Activated CD4-positive, alpha-beta T cell treated with anti-CD3 and anti-CD28 coated beads, Interleukin-2, amount 10 ng/mL, durations not matched to agents 7 days and 5 days (primary cell): ENCODE measurements at regions not wholly inside any gene's neighbourhood (a gene's known extent, or its start where the extent isn't known, plus 50 kb on each side); places are given as distances from the start of the nearest gene placed in this dataset.

Experiments used
- CTCF ChIA-PET: fragments of 350-600 bp; sonication (Branson Sonifier 250); formaldehyde crosslinking; loops from one replicate; lab custom pipeline; 2021; ENCODE audit warnings: antibody characterized with exemption; lab: Charles Lee
- POLR2A ChIA-PET: fragments of 350-600 bp; sonication (Branson Sonifier 250); formaldehyde crosslinking; loops from one replicate; lab custom pipeline; 2021; ENCODE audit warnings: antibody characterized with exemption; lab: Charles Lee
- DNase-seq: peaks from one replicate; pipeline ENCODE4 v3.0.0-alpha.2; 2020
- H3K27ac Mint-ChIP-seq: one replicate; pipeline ENCODE4 v1.8.0; 2021; ENCODE audit warnings: mild to moderate bottlenecking, moderate library complexity, mixed read lengths
- H3K27me3 Mint-ChIP-seq: one replicate; pipeline ENCODE4 v1.8.0; 2021; ENCODE audit warnings: mixed read lengths
- H3K36me3 Mint-ChIP-seq: one replicate; pipeline ENCODE4 v1.8.0; 2021; ENCODE audit warnings: low read depth, mixed read lengths
- H3K4me1 Mint-ChIP-seq: one replicate; pipeline ENCODE4 v1.8.0; 2021; ENCODE audit warnings: mixed read lengths
- H3K4me3 Mint-ChIP-seq: one replicate; pipeline ENCODE4 v1.8.0; 2021; ENCODE audit warnings: mild to moderate bottlenecking, moderate library complexity, mixed read lengths
- H3K9me3 Mint-ChIP-seq: one replicate; pipeline ENCODE4 v1.8.0; 2021; ENCODE audit warnings: mixed read lengths

GRCh38 chr1:18005238-18005637, 102.4 kb upstream of the IGSF21 start:
- Mint-ChIP-seq H3K27me3 (peaks cover under 1% of the 10 kb centered on the region), H3K9me3 (no peaks in the 10 kb centered on the region), H3K4me3 (no peak overlapping the region), H3K36me3 (no peaks in the 10 kb centered on the region), H3K4me1 (no peaks in the 10 kb centered on the region), H3K27ac (no peak overlapping the region)
- POLR2A ChIA-PET: no interaction called here
- CTCF ChIA-PET: no interaction called here
- no peak for DNase-seq

GRCh38 chr1:18007391-18008041, 100.1 kb upstream of the IGSF21 start:
- Mint-ChIP-seq H3K4me3 (no peak overlapping the region), H3K4me1 (no peaks in the 10 kb centered on the region), H3K27ac (peak overlapping the region; percentile 71), H3K27me3 (peaks cover 2% of the 10 kb centered on the region), H3K9me3 (no peaks in the 10 kb centered on the region), H3K36me3 (no peaks in the 10 kb centered on the region)
- POLR2A ChIA-PET: no interaction called here
- CTCF ChIA-PET: no interaction called here
- no peak for DNase-seq

- H3K27ac Mint-ChIP-seq: no peak overlapping the region
- ChIA-PET CTCF (no interaction called here), POLR2A (no interaction called here)
- H3K4me3 Mint-ChIP-seq: no peak overlapping the region
- H3K9me3 Mint-ChIP-seq: no peaks in the 10 kb centered on the region
- no peak for DNase-seq
- no peaks in the 10 kb centered on the region for H3K36me3 Mint-ChIP-seq
- H3K27me3 Mint-ChIP-seq: peaks cover 2% of the 10 kb centered on the region
- no peaks in the 10 kb centered on the region for H3K4me1 Mint-ChIP-seq
Observed at GRCh38 chr1:18008081-18008480, 99.5 kb upstream of the IGSF21 start.

GRCh38 chr1:18009055-18009454, 98.5 kb upstream of the IGSF21 start:
- CTCF ChIA-PET: interaction anchor here (0.9 kb wide), 1 partner anchor 17 kb away, joined by 3 read pairs; no protein-coding TSS in a partner anchor
- POLR2A ChIA-PET: no interaction called here
- Mint-ChIP-seq H3K9me3 (no peaks in the 10 kb centered on the region), H3K36me3 (no peaks in the 10 kb centered on the region), H3K4me3 (no peak overlapping the region), H3K27ac (no peak overlapping the region), H3K4me1 (no peaks in the 10 kb centered on the region), H3K27me3 (peaks cover 2% of the 10 kb centered on the region)
- DNase-seq: no peak

- CTCF ChIA-PET: interaction anchor here (0.9 kb wide), 1 partner anchor 17 kb away, joined by 3 read pairs; no protein-coding TSS in a partner anchor
- H3K27me3 Mint-ChIP-seq: peaks cover 2% of the 10 kb centered on the region
Observed at GRCh38 chr1:18009478-18009961, 98.1 kb upstream of the IGSF21 start.

GRCh38 chr1:18010408-18010807, 97.2 kb upstream of the IGSF21 start:
- H3K4me1 Mint-ChIP-seq: no peaks in the 10 kb centered on the region
- no peaks in the 10 kb centered on the region for H3K9me3 Mint-ChIP-seq
- no peak overlapping the region for H3K4me3 Mint-ChIP-seq
- POLR2A ChIA-PET: no interaction called here
- no peak for DNase-seq
- H3K27me3 Mint-ChIP-seq: peaks cover 2% of the 10 kb centered on the region
- CTCF ChIA-PET: no interaction called here
- no peak overlapping the region for H3K27ac Mint-ChIP-seq
- H3K36me3 Mint-ChIP-seq: no peaks in the 10 kb centered on the region

More at GRCh38 chr1:18009478-18009961, 98.1 kb upstream of the IGSF21 start:
- POLR2A ChIA-PET: no interaction called here
- Mint-ChIP-seq H3K4me1 (no peaks in the 10 kb centered on the region), H3K4me3 (no peak overlapping the region), H3K9me3 (no peaks in the 10 kb centered on the region), H3K27ac (no peak overlapping the region), H3K36me3 (no peaks in the 10 kb centered on the region)
- DNase-seq: no peak

- no peaks in the 10 kb centered on the region for H3K4me1 Mint-ChIP-seq
- peaks cover 2% of the 10 kb centered on the region for H3K27me3 Mint-ChIP-seq
- no peaks in the 10 kb centered on the region for H3K9me3 Mint-ChIP-seq
- DNase-seq: no peak
- no peak overlapping the region for H3K4me3 Mint-ChIP-seq
- CTCF ChIA-PET: no interaction called here
- POLR2A ChIA-PET: no interaction called here
- no peaks in the 10 kb centered on the region for H3K36me3 Mint-ChIP-seq
- no peak overlapping the region for H3K27ac Mint-ChIP-seq
Observed at GRCh38 chr1:18010945-18011344, 96.7 kb upstream of the IGSF21 start.

- Mint-ChIP-seq H3K36me3 (no peaks in the 10 kb centered on the region), H3K27me3 (peaks cover 2% of the 10 kb centered on the region), H3K27ac (no peak overlapping the region), H3K9me3 (no peaks in the 10 kb centered on the region), H3K4me3 (no peak overlapping the region), H3K4me1 (no peaks in the 10 kb centered on the region)
- no peak for DNase-seq
- CTCF ChIA-PET: no interaction called here
- POLR2A ChIA-PET: no interaction called here
Observed at GRCh38 chr1:18011703-18012102, 95.9 kb upstream of the IGSF21 start.

GRCh38 chr1:18012686-18013085, 94.9 kb upstream of the IGSF21 start:
- no peak for DNase-seq
- H3K4me1 Mint-ChIP-seq: no peaks in the 10 kb centered on the region
- peaks cover 2% of the 10 kb centered on the region for H3K27me3 Mint-ChIP-seq
- CTCF ChIA-PET: no interaction called here
- H3K9me3 Mint-ChIP-seq: no peaks in the 10 kb centered on the region
- H3K27ac Mint-ChIP-seq: no peak overlapping the region
- no peak overlapping the region for H3K4me3 Mint-ChIP-seq
- no peaks in the 10 kb centered on the region for H3K36me3 Mint-ChIP-seq
- POLR2A ChIA-PET: no interaction called here

- H3K36me3 Mint-ChIP-seq: no peaks in the 10 kb centered on the region
- H3K27ac Mint-ChIP-seq: no peak overlapping the region
- no peak overlapping the region for H3K4me3 Mint-ChIP-seq
- ChIA-PET POLR2A (no interaction called here), CTCF (no interaction called here)
- no peak for DNase-seq
- no peaks in the 10 kb centered on the region for H3K9me3 Mint-ChIP-seq
- H3K4me1 Mint-ChIP-seq: no peaks in the 10 kb centered on the region
- peaks cover 2% of the 10 kb centered on the region for H3K27me3 Mint-ChIP-seq
Observed at GRCh38 chr1:18013216-18013615, 94.4 kb upstream of the IGSF21 start.

GRCh38 chr1:18015719-18016118, 91.9 kb upstream of the IGSF21 start:
- DNase-seq: no peak
- Mint-ChIP-seq H3K27me3 (no peaks in the 10 kb centered on the region), H3K4me1 (no peaks in the 10 kb centered on the region), H3K4me3 (no peak overlapping the region), H3K9me3 (no peaks in the 10 kb centered on the region), H3K27ac (no peak overlapping the region), H3K36me3 (no peaks in the 10 kb centered on the region)
- POLR2A ChIA-PET: no interaction called here
- CTCF ChIA-PET: no interaction called here

GRCh38 chr1:18018366-18018765, 89.2 kb upstream of the IGSF21 start:
- Mint-ChIP-seq H3K27me3 (no peaks in the 10 kb centered on the region), H3K9me3 (no peaks in the 10 kb centered on the region), H3K27ac (no peak overlapping the region), H3K4me3 (no peak overlapping the region), H3K4me1 (no peaks in the 10 kb centered on the region), H3K36me3 (no peaks in the 10 kb centered on the region)
- ChIA-PET POLR2A (no interaction called here), CTCF (no interaction called here)
- no peak for DNase-seq

- POLR2A ChIA-PET: no interaction called here
- Mint-ChIP-seq H3K36me3 (no peaks in the 10 kb centered on the region), H3K4me1 (no peaks in the 10 kb centered on the region), H3K27me3 (peaks cover 2% of the 10 kb centered on the region), H3K27ac (no peak overlapping the region), H3K9me3 (no peaks in the 10 kb centered on the region), H3K4me3 (no peak overlapping the region)
- CTCF ChIA-PET: interaction anchor here (0.7 kb wide), 1 partner anchor 187 kb away, joined by 3 read pairs; no protein-coding TSS in a partner anchor
- no peak for DNase-seq
Observed at GRCh38 chr1:18020021-18020817, 87.4 kb upstream of the IGSF21 start.
